ENCODE measurements at regions not wholly inside any gene's neighbourhood (a gene's known extent, or its start where the extent isn't known, plus 50 kb on each side); places are given as distances from the start of the nearest gene placed in this dataset.
"Not testable (repeated sequence)": the region's sequence is repeated elsewhere in the genome, so short reads cannot be mapped to it uniquely, and the experiment has no call there.

GRCh38 chr2:77684543-77685319, 162.6 kb upstream of the LRRTM4 start:
- not testable (repeated sequence) for TF ChIP-seq CTCF (IDR thresholded peaks at IDR 0.05; ENCODE audit: low read length); EZH2 (IDR thresholded peaks at IDR 0.05; ENCODE audit: borderline replicate concordance, low read length)

Measured in OCI-LY1 (cell line).